Uterus (tissue), 3 donors: ENCODE measurements at regions not wholly inside any gene's neighbourhood (a gene's known extent, or its start where the extent isn't known, plus 50 kb on each side); places are given as distances from the start of the nearest gene placed in this dataset.

Source experiments
- DNase-seq, 2 donors: peaks; one replicate each; pipeline ENCODE4 v3.0.0-alpha.2; 2019 to 2020
- H3K27ac ChIP-seq, 2 donors: fragments of 200-600 bp; sonication (generic); 1 replicate in 1 of 2; 2 replicates in 1 of 2; pipeline ENCODE4 v1.5.1; 2016 to 2018
- H3K27me3 ChIP-seq, 2 donors: fragments of 200-600 bp; sonication (generic); one replicate each; pipeline ENCODE4 v1.5.1; 2018 to 2019; ENCODE audit warnings: control low read depth in 1 of 2
- H3K36me3 ChIP-seq, 2 donors: fragments of 200-600 bp; sonication (generic); one replicate each; pipeline ENCODE4 v1.5.1; 2019; ENCODE audit warnings: control low read depth in 1 of 2
- H3K4me1 ChIP-seq, 2 donors: fragments of 200-600 bp; sonication (generic); one replicate each; pipeline ENCODE4 v1.5.1; 2018 to 2019; ENCODE audit warnings: control low read depth in 1 of 2
- H3K4me3 ChIP-seq, 2 donors: fragments of 200-600 bp; sonication (generic); 1 replicate in 1 of 2; 2 replicates in 1 of 2; pipeline ENCODE4 v1.5.1; 2018 to 2019; ENCODE audit warnings: mild to moderate bottlenecking in 1 of 2
- H3K9me3 ChIP-seq, 2 donors: fragments of 200-600 bp; sonication (generic); one replicate each; pipeline ENCODE4 v1.5.1; 2019; ENCODE audit warnings: control low read depth in 1 of 2
- CTCF ChIP-seq, 4 experiments: fragments of 200-600 bp in 2 of 4; fragments of 450-650 bp in 2 of 4; sonication (generic) in 2 of 4; IDR thresholded peaks; one replicate each; pipeline ENCODE4 v1.5.1; 2016 to 2019; ENCODE audit warnings: antibody characterized with exemption in 4 of 4, mild to moderate bottlenecking in 2 of 4, moderate library complexity in 1 of 4
- POLR2A ChIP-seq, 2 donors: fragments of 450-650 bp; IDR thresholded peaks; one replicate each; pipeline ENCODE4 v1.6.1; 2016; ENCODE audit warnings: antibody characterized with exemption in 2 of 2, mild to moderate bottlenecking in 1 of 2, moderate library complexity in 1 of 2
- intact Hi-C: fragments of 100-400 bp; cut with DNase I; formaldehyde crosslinking; loops from one replicate; pipeline ENCODE4 v1.15.1; 2023; ENCODE audit warnings: low total_unique reads
- donor health status: DM: yes; HTN: yes; CAD: no.

DNA sequence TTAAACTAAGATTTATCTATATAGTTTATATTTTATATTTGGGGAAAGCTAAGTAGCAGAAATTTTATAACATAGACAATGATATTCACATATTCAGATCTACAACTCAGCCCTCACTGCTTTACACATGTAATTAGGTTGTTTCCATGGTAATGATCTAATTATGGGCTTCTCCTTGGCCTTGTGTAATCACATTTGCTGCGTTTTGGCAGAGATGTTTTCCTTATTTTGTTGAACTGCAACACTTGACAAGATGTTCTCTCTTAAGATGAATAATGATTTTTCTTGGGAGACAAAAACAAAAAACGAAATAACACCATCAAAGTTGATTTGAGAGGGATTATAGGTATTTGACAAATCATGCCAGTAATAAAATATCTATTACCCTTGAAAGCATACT, 635.6 kb upstream of the TBL1XR1 start:
- H3K27ac ChIP-seq, result peak overlapping the region in 1 of 2 donors; percentile 15
- no peak for TF ChIP-seq POLR2A (IDR thresholded peaks at IDR 0.05)
- no peak for DNase-seq
- intact Hi-C loops, result no loop called here
- H3K4me1 ChIP-seq, result peaks cover 0 to 8% of the 10 kb centered on the region in 2 donors
- no peaks in the 10 kb centered on the region for H3K36me3 ChIP-seq
- no peak overlapping the region for H3K4me3 ChIP-seq
- H3K27me3 ChIP-seq, result no peaks in the 10 kb centered on the region
- H3K9me3 ChIP-seq, result no peaks in the 10 kb centered on the region

DNA sequence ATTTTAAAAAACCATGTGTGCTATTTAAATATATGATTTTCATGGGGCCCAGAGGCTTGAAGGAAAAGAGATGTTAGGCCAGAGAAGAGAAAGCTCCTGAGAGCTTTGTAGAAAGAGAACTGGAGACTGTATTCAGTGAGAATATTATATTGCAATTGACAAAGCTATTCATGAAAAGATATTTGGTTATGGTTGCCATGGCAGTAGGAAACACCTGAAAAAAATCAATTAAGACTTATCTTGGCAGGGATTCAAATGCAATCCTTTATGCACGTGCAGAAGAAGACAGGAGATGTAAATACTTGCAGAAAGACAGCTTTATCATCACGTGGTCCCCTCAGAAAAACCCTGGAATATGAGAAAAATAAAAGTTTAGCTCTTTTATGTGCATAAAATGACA, 636.0 kb upstream of the TBL1XR1 start:
- Histone ChIP-seq H3K27me3 (no peaks in the 10 kb centered on the region), H3K4me1 (peaks cover 0 to 8% of the 10 kb centered on the region in 2 donors), H3K9me3 (no peaks in the 10 kb centered on the region), H3K36me3 (no peaks in the 10 kb centered on the region), H3K4me3 (no peak overlapping the region), H3K27ac (peak overlapping the region in 1 of 2 donors; percentile 15)
- DNase-seq, result no peak
- intact Hi-C loops, result no loop called here
- TF ChIP-seq POLR2A (IDR thresholded peaks at IDR 0.05), result no peak
- TF ChIP-seq CTCF (IDR thresholded peaks at IDR 0.05), result no peak

GRCh38 chr3:177835008-177835407, 637.7 kb upstream of the TBL1XR1 start:
- intact Hi-C loops, result no loop called here
- Histone ChIP-seq H3K36me3 (no peaks in the 10 kb centered on the region), H3K27ac (no peak overlapping the region), H3K27me3 (no peaks in the 10 kb centered on the region), H3K4me1 (peaks cover 0 to 8% of the 10 kb centered on the region in 2 donors), H3K9me3 (no peaks in the 10 kb centered on the region), H3K4me3 (no peak overlapping the region)
- no peak for TF ChIP-seq CTCF (IDR thresholded peaks at IDR 0.05)
- TF ChIP-seq POLR2A (IDR thresholded peaks at IDR 0.05), result no peak
- no peak for DNase-seq

GRCh38 chr3:177835917-177836316, 638.6 kb upstream of the TBL1XR1 start:
- DNase-seq, result no peak
- no peaks in the 10 kb centered on the region for H3K27me3 ChIP-seq
- H3K27ac ChIP-seq, result no peak overlapping the region
- H3K4me1 ChIP-seq, result peaks cover 0 to 3% of the 10 kb centered on the region in 2 donors
- no peak overlapping the region for H3K4me3 ChIP-seq
- intact Hi-C loops, result no loop called here
- H3K9me3 ChIP-seq, result no peaks in the 10 kb centered on the region
- H3K36me3 ChIP-seq, result no peaks in the 10 kb centered on the region
- no peak for TF ChIP-seq CTCF (IDR thresholded peaks at IDR 0.05)

DNA sequence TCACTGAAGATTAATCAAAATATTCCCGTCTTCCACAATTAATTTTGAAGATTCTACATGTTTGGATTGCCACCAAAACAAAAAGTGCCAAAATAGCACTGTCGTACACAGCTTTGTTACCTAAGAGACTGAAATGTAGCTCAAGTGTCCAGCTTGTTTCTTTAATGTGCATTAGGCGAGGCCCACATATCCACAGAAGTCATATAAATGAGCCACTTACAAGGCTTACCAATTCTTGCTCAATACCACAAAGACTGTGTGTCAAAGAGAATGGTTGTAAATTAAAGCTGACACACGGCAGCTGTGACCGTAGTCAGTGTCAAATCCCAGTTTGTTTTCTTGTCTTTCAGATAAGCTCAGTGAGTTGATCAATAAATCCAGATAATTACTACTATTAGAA, 639.4 kb upstream of the TBL1XR1 start:
- Histone ChIP-seq H3K36me3 (no peaks in the 10 kb centered on the region), H3K27me3 (no peaks in the 10 kb centered on the region), H3K9me3 (no peaks in the 10 kb centered on the region), H3K4me1 (no peaks in the 10 kb centered on the region), H3K4me3 (no peak overlapping the region), H3K27ac (no peak overlapping the region)
- TF ChIP-seq CTCF (IDR thresholded peaks at IDR 0.05) (no peak), POLR2A (IDR thresholded peaks at IDR 0.05) (no peak)
- intact Hi-C loops, result no loop called here
- no peak for DNase-seq

- TF ChIP-seq CTCF (IDR thresholded peaks at IDR 0.05) (no peak), POLR2A (IDR thresholded peaks at IDR 0.05) (no peak)
- no peaks in the 10 kb centered on the region for H3K36me3 ChIP-seq
- no peaks in the 10 kb centered on the region for H3K9me3 ChIP-seq
- H3K27ac ChIP-seq, result no peak overlapping the region
- no peak overlapping the region for H3K4me3 ChIP-seq
- H3K4me1 ChIP-seq, result no peaks in the 10 kb centered on the region
- H3K27me3 ChIP-seq, result no peaks in the 10 kb centered on the region
- DNase-seq, result no peak
- intact Hi-C loops, result no loop called here
These were observed 640.8 kb upstream of the TBL1XR1 start for GRCh38 chr3:177837951-177838655.
